ENCODE measurements at regions not wholly inside any gene's neighbourhood (a gene's known extent, or its start where the extent isn't known, plus 50 kb on each side); places are given as distances from the start of the nearest gene placed in this dataset.
"Not testable (repeated sequence)": the region's sequence is repeated elsewhere in the genome, so short reads cannot be mapped to it uniquely, and the experiment has no call there.

- no peak for DNase-seq (ENCODE audit: low read depth)
Observed at GRCh38 chr1:189782295-189782694, 695.4 kb downstream of the BRINP3 start.

- DNase-seq (ENCODE audit: low read depth): no peak
Observed at GRCh38 chr1:189783456-189783855, 694.2 kb downstream of the BRINP3 start.

GRCh38 chr1:189786761-189787160 is 690.9 kb downstream of the BRINP3 start:
- DNase-seq (ENCODE audit: low read depth): no peak

- no peak for DNase-seq (ENCODE audit: low read depth)
Observed at GRCh38 chr1:189787201-189787600, 690.5 kb downstream of the BRINP3 start.

GRCh38 chr1:189790335-189790734 is 687.3 kb downstream of the BRINP3 start:
- no peak for DNase-seq (ENCODE audit: low read depth)

GRCh38 chr1:189803364-189803763 is 674.3 kb downstream of the BRINP3 start:
- DNase-seq (ENCODE audit: low read depth): no peak

GRCh38 chr1:189804352-189804751 is 673.3 kb downstream of the BRINP3 start:
- DNase-seq (ENCODE audit: low read depth): no peak

GRCh38 chr1:189805735-189806134 is 671.9 kb downstream of the BRINP3 start:
- peak; percentile 11 for DNase-seq (ENCODE audit: low read depth)

GRCh38 chr1:189810639-189811038 is 667.0 kb downstream of the BRINP3 start:
- DNase-seq (ENCODE audit: low read depth): not testable (repeated sequence)

- DNase-seq (ENCODE audit: low read depth): no peak
Observed at GRCh38 chr1:189811960-189812359, 665.7 kb downstream of the BRINP3 start.

GRCh38 chr1:189816558-189816957 is 661.1 kb downstream of the BRINP3 start:
- no peak for DNase-seq (ENCODE audit: low read depth)

- no peak for DNase-seq (ENCODE audit: low read depth)
Observed at GRCh38 chr1:189819751-189820150, 657.9 kb downstream of the BRINP3 start.

- DNase-seq (ENCODE audit: low read depth): no peak
Observed at GRCh38 chr1:189821833-189822232, 655.8 kb downstream of the BRINP3 start.

- DNase-seq (ENCODE audit: low read depth): no peak
Observed at GRCh38 chr1:189834813-189835212, 642.9 kb downstream of the BRINP3 start.

GRCh38 chr1:189847613-189848012 is 630.1 kb downstream of the BRINP3 start:
- DNase-seq (ENCODE audit: low read depth): no peak

GRCh38 chr1:189851806-189852367 is 625.8 kb downstream of the BRINP3 start:
- DNase-seq (ENCODE audit: low read depth): peak; percentile 2

GRCh38 chr1:189859385-189859977 is 618.2 kb downstream of the BRINP3 start:
- DNase-seq (ENCODE audit: low read depth): peak; percentile 44

- DNase-seq (ENCODE audit: low read depth): no peak
Observed at GRCh38 chr1:189866606-189867005, 611.1 kb downstream of the BRINP3 start.

GRCh38 chr1:189868021-189868420 is 609.6 kb downstream of the BRINP3 start:
- no peak for DNase-seq (ENCODE audit: low read depth)

- DNase-seq (ENCODE audit: low read depth): no peak
Observed at GRCh38 chr1:189874715-189875435, 602.8 kb downstream of the BRINP3 start.

GRCh38 chr1:189880135-189880534 is 597.5 kb downstream of the BRINP3 start:
- DNase-seq (ENCODE audit: low read depth): no peak

- no peak for DNase-seq (ENCODE audit: low read depth)
Observed at GRCh38 chr1:189899686-189900425, 577.8 kb downstream of the BRINP3 start.

All from HT1080 (cell line).